Kidney epithelial cell (primary cell): ENCODE measurements at regions not wholly inside any gene's neighbourhood (a gene's known extent, or its start where the extent isn't known, plus 50 kb on each side); places are given as distances from the start of the nearest gene placed in this dataset.

Source experiments
- DNase-seq: peaks from one replicate; pipeline ENCODE4 v3.0.0-alpha.2; 2010; ENCODE audit warnings: low read depth
- H3K27me3 ChIP-seq: 2 replicates; pipeline ENCODE4 v1.6.0; 2011; ENCODE audit warnings: low read length; ENCODE audit not compliant: control insufficient read depth, insufficient read depth
- H3K36me3 ChIP-seq: 2 replicates; pipeline ENCODE4 v1.5.1; 2011; ENCODE audit warnings: low read length; ENCODE audit not compliant: control insufficient read depth, insufficient read depth
- H3K4me3 ChIP-seq: 2 replicates; pipeline ENCODE4 v1.5.1; 2011; ENCODE audit warnings: low read depth, mild to moderate bottlenecking, control low read depth, low read length
- TF ChIP-seq, protein P1 (sequence below): IDR thresholded peaks from 2 replicates; pipeline ENCODE4 v1.5.1; 2011; ENCODE audit warnings: mild to moderate bottlenecking, moderate library complexity, low read length, control low read depth, inconsistent platforms; ENCODE audit not compliant: insufficient read depth, poor library complexity, severe bottlenecking

DNA sequence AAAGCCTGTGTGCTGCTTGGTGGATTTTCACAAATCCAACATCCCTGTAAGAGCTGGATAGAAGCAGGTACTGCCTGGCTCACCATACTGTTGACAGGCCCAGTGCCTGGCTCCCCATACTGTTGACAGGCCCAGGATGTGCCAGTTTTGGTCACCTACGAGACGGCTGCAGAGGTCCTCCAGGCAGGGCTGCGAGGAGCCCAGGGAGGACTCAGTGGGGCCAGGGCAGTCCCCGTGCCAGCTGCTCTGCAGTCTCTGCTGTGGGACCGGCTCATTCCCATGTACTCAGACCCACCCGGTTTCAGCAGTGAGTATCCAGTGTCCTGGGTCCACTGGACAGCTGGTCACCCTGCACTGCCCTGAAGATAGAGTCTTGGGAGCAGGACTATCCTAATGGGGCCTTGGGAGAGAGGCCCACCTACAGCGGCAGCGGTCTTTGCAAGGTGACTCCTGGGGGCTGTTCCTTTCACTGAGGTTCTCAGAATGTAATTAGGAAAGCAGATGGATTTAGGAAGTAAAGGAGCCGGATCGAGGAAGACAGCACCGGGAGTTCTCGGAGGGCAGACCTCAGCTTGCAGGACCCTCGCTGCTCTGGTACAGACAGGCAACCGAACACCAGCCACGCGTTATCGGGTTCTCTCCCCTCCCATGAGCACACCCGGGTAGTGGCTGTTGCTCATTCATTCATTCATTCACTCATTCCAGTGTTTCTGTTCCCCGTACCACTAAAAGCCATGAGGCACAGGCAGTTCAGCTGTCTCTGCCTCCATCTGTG, 106.1 kb downstream of the CTTN start:
- DNase-seq, result no peak
- TF ChIP-seq, protein P1, sequence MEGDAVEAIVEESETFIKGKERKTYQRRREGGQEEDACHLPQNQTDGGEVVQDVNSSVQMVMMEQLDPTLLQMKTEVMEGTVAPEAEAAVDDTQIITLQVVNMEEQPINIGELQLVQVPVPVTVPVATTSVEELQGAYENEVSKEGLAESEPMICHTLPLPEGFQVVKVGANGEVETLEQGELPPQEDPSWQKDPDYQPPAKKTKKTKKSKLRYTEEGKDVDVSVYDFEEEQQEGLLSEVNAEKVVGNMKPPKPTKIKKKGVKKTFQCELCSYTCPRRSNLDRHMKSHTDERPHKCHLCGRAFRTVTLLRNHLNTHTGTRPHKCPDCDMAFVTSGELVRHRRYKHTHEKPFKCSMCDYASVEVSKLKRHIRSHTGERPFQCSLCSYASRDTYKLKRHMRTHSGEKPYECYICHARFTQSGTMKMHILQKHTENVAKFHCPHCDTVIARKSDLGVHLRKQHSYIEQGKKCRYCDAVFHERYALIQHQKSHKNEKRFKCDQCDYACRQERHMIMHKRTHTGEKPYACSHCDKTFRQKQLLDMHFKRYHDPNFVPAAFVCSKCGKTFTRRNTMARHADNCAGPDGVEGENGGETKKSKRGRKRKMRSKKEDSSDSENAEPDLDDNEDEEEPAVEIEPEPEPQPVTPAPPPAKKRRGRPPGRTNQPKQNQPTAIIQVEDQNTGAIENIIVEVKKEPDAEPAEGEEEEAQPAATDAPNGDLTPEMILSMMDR, result no peak
- no peak overlapping the region for H3K4me3 ChIP-seq
- no peaks in the 10 kb centered on the region for H3K36me3 ChIP-seq
- no peaks in the 10 kb centered on the region for H3K27me3 ChIP-seq

DNA sequence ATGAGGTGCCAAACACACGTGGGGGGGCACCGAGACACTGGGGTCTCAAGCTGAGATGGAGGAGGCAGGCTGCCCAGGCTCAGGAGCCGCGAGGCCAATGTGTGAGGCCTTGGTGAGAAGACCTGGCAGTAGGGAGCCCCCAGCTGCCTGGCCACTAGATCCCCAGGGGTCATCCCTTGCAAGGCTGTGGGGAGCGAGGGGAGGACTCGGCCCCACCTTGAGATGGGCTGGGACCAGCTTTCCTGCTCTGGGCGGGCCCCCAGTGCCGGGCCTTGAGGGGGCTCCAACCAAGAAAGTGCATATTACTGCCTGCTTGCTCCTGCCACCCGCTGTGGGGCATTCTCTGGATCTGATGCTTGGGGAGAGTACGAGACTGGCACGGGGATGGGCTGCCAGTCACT, 107.0 kb downstream of the CTTN start:
- TF ChIP-seq, protein P1, result no peak
- DNase-seq, result no peak
- H3K36me3 ChIP-seq, result no peaks in the 10 kb centered on the region
- no peak overlapping the region for H3K4me3 ChIP-seq
- no peaks in the 10 kb centered on the region for H3K27me3 ChIP-seq

DNA sequence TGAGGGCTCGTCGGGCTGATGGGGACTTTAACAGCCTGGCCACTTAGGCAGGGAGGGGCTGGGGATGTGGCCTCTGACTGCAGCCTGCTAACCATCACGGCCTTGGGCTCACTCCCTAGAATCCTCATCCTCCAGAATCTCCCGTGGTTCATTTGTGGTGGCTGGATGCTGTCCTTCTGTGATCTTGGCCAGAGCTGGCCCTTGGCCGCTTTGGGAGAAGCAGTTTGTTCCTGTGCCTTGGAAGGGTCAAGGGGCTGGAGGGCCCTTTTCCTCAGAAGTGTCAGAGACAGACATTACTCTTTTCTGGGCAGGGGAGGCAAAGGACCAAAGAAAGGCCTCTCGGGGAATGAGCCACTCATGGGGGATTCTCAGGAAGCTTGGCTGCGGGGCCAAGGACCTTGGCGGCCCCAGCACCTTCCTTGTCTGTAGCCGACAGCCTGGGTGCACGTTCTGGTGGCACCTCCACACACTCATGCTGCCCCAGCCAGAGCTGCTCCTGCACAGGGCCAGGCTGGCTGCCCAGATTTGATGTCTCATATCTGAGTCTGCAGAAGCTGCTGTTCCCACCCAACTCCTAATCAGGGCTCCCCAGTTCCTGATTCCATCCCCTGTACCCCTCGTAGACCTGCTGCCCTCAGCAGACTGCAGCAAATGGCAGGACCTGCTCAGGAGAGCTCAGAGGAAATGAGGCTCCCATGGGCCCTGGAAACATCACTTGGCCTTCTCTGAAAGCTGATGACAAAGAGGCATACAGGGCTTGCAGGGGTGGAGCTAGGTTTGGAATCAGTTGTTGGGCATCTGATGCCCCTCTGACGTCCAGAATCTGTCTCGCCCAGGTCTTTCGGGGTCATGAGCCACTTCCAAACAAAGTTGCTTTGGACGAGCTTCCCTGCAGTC, 107.7 kb downstream of the CTTN start:
- DNase-seq, result no peak
- TF ChIP-seq, protein P1, result no peak
- H3K36me3 ChIP-seq, result no peaks in the 10 kb centered on the region
- H3K4me3 ChIP-seq, result no peak overlapping the region
- no peaks in the 10 kb centered on the region for H3K27me3 ChIP-seq

DNA sequence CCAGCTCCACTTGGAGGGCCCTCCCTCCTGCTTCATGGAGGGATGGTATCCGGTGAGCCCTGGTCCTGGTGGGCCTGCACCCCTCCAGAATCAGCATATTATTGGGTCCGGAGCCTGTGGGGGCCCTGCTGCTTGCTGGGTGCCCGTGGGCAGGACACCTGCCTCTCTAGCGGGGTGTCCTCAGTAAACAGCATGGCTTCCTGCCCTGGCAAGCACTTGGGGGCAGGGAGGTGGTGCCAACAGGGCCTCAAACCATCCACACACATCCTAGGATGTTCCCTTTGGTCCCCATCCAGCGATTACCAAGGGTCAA, 108.3 kb downstream of the CTTN start:
- no peaks in the 10 kb centered on the region for H3K27me3 ChIP-seq
- DNase-seq, result no peak
- no peaks in the 10 kb centered on the region for H3K36me3 ChIP-seq
- H3K4me3 ChIP-seq, result no peak overlapping the region
- TF ChIP-seq, protein P1, result no peak

DNA sequence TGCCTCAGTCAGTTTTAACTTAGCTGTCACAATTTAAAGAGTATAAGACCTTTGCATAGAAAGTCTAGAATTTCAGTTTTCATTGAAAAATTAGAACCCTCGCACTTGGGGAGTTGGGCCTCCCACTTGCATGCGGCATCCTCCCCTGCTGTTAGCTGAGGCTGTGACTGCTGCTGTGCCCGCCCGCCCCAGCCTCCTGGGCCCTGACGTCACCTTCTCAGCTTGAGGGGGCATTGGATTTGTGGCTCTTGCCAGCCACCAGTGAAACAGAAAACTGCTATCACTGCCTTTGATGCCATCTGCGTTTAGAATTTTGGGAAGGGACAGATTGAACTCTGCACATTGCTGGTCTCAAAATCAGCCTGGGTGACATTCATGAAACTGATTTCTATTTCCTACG, 108.7 kb downstream of the CTTN start:
- DNase-seq, result no peak
- Histone ChIP-seq H3K27me3 (no peaks in the 10 kb centered on the region), H3K36me3 (no peaks in the 10 kb centered on the region), H3K4me3 (no peak overlapping the region)
- TF ChIP-seq, protein P1, result no peak
